PFSK-1 (cell line): ENCODE measurements at regions not wholly inside any gene's neighbourhood (a gene's known extent, or its start where the extent isn't known, plus 50 kb on each side); places are given as distances from the start of the nearest gene placed in this dataset.

Experiments used
- FOXP2 ChIP-seq: optimal IDR thresholded peaks from 2 replicates; pipeline ENCODE3; 2011; ENCODE audit warnings: borderline replicate concordance, control low read depth, inconsistent platforms; ENCODE audit not compliant: insufficient read depth; ENCODE audit errors: extremely low read length, extremely low read depth
- REST ChIP-seq, 2 experiments: IDR thresholded peaks; 2 replicates each; pipeline versions ENCODE4 v1.6.1 to v1.8.0; 2011 to 2012; ENCODE audit warnings: low read depth in 2 of 2, low read length in 2 of 2, control low read depth in 1 of 2, inconsistent platforms in 1 of 2, mild to moderate bottlenecking in 1 of 2, moderate library complexity in 1 of 2; ENCODE audit not compliant: insufficient read depth in 1 of 2

- TF ChIP-seq FOXP2 (no peak), REST (IDR thresholded peaks at IDR 0.05; ENCODE audit: insufficient read depth in 1 of 2, low read depth in 2 of 2, low read length in 2 of 2) (no peak)
Observed at GRCh38 chr4:184558996-184559395, 84.6 kb upstream of the IRF2 start.
